SW480 (cell line): ENCODE measurements at regions not wholly inside any gene's neighbourhood (a gene's known extent, or its start where the extent isn't known, plus 50 kb on each side); places are given as distances from the start of the nearest gene placed in this dataset.
"Not testable (repeated sequence)": the region's sequence is repeated elsewhere in the genome, so short reads cannot be mapped to it uniquely, and the experiment has no call there.

ENCODE experiments used
- DNase-seq: peaks from one replicate; pipeline ENCODE4 v3.0.0-alpha.2; 2016; ENCODE audit warnings: low spot score

DNA sequence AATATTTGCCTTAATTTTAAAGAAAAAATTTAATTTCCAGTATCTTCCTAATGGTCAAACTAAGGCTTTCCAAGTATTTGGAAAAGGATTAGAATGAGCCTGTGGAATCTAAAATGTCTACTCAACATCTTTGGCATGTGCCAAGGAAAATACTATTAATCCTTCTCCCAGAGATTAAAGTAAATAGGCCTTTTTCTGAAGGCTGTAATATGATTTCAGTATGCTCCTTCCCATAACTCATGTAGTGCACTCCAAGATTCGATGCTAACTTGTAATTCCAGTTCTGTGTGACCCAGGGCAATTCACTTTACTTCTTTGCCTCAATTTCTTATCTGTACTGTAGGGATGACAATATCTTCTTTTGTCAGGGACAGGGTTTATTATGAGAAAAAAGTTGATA lies 196.9 kb downstream of the ZIC5 start:
- no peak for DNase-seq

DNA sequence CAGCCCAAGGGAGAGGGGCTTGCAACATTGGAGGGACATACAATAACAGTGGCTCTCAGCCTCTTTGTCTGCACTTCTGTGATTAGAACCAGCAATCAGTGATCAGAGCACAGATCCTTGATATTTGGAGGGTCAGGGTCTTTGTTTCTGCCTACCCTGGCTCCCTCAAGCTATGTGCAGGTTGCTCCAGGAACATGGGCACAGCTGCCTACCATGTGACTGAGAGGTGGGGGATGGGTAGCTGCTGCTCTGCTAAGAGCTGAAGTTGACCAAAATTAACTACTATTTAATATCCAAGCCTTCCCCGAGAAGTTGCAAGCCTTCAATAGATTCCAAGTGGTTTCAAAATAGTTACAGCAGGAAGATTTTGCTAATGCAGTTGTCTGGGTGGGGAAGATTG lies 202.6 kb downstream of the ZIC5 start:
- DNase-seq, result no peak

DNA sequence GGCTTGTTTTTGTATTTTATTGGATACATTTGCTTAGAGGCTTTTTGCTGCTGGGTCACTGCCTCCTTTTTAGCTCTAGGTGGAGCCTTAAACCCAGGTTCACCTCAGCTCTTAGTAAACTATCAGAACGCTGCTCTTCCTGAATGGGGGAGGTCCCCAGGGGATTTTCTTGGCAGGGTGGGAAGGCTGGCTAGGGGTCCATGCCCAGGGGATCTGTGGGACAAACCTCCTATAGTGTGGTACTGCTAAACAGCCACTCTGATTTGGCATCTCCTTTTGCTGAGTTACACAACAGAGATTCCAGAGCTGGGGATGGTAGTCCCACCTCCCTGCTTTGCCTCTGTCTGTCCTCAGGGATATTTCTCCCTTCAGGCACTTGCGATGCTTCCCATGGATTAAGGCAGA lies 204.9 kb downstream of the ZIC5 start:
- DNase-seq, result peak; percentile 17

DNA sequence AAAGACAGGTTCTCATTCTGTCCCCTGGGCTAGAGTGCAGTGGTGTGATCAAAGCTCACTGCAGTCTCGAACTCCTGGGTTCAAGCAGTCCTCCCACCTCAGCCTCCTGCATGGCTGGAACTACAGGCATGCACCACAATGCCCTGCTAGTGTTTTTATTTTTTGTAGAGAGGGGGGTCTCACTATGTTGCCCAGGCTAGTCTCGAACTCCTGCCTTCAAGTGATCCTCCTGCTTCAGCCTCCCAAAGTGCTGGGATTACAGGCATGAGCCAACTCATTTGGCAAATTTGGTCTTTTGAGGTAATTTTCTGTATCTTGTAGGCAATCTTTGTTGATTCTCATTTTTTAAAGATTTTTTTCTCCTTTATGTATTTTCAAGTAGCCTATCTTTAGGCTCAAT lies 205.7 kb downstream of the ZIC5 start:
- no peak for DNase-seq

DNA sequence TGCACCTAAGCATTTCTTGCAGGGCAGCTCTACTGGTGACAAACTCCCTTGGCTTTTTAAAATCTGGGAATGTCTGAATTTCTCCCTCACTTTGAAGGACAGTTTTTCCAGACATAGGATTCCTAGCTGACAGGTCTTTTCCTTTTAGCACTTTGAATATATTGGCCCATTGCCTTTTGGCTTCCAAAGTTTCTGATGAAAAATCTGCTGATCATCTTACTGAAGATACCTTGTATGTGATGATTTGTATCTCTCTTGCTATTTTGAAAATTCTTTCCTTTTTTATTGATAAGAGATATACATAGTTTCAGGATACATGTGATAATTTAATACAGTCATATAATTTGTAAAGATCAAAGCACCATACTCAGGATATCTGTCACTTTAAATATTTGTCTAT lies 211.1 kb downstream of the ZIC5 start:
- DNase-seq, result no peak

DNA sequence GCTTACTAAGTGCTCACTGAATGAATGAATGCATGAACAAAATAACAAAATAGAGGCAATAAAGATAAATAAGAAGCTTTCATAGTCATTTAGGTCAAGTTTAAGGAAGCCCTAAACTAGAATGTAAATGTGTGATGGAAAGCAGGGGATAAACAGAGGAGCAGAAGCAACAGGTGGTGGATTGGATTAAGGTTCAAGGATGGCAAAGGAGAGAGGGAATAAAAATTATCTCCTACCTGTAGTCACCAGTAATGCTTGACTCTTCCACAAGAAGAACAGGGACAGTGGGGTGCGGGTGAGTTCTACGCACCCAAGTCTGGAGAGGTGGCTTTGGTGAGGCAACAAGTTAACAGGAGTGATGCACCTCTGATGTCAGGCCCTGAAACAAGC lies 212.4 kb downstream of the ZIC5 start:
- DNase-seq, result no peak

DNA sequence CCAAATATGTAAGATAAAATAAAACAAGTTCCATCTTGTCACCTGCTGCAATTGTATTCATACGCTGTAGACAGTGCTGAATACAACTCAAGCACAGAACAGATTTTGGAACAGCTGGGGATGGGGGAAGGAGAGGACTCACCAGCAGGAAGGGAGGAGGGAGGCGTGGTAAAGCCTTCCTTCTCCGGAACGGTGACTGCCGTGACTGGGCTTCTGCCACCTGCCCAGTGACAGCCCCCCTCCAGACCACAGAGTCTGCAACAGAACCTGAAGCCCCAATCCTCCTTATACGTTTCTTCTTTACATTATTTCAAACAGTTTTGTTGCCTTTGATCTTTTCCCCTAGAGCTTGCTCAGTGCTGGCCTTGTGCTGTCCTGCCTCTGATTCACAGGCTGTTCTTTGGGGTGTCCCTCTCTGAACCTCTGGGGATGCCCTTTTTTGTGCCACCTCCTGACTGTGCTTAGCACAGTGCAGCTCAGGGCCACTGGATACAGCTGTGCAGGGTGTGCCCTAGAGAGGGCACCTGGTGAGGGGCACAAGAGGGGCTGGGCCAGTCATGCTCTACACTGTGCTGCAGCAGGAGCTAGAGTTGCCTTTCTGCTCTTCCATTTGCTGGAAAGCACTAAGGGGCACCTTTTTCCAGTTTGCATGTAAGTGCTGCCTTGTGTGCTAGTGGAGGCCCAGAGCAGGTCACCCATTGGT lies 213.0 kb downstream of the ZIC5 start:
- DNase-seq, result no peak

DNA sequence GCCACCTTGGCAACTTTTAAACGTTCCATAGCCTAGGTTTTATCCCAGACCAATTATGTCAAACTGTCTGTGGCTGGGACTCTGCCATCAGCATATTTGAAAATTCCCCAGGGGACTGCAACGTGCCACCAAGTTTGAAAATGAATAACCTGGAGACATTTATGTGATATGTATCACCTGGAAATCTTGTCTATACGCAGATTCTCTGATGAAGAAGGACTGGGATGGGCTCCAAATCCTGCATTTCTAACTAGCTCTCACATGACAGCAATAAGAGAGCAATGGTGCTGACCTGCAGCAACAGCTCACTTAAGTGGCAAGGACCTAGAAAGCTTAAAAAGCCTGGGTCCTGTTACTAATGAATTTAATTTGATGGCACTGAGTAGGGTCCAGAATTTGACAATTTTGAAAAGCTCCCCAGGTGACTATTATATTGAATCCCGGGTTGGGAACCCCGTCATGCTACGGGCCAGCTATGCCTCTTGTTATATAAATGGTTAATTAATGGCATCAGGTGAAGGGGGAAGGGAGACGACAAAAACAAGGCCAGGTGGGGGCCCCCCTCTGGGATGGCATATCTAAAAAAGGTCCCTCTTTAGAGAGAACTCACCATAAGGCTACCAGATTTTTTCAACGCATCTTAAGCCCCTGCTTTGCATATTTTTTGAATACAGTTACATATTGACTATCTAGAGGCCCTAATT lies 213.7 kb downstream of the ZIC5 start:
- no peak for DNase-seq

DNA sequence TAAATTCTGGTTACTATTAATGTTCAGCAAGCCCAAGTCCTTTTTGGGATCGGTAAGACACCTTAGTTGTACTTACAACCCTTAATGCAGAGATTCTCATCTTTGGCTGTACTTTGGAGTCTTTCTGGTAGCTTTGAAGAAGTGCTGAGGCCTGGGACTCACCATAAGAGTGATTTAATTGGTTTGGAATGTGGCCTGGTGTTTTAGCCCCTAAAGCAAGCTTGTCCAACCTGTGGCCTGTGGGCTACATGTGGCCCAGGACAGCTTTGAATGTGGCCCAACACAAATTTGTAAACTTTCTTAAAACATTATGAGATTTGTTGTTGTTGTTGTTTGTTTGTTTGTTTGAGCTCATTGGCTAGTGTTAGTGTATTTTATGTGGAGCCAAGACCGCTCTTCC lies 215.3 kb downstream of the ZIC5 start:
- DNase-seq, result peak; percentile 6

DNA sequence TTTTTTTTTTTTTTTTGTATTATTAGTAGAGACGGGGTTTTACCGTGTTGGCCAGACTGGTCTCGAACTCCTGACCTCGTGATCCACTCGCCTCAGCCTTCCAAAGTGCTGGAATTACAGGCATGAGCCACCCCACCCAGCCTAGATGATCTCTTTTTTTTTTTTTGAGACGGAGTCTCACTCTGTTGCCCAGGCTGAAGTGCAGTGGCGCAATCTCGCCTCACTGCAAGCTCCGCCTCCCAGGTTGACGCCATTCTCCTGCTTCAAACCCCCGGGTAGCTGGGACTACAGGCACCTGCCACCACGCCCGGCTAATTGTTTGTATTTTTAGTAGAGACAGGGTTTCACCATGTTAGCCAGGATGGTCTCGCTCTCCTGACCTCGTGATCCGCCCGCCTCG lies 216.8 kb downstream of the ZIC5 start:
- DNase-seq, result not testable (repeated sequence)

DNA sequence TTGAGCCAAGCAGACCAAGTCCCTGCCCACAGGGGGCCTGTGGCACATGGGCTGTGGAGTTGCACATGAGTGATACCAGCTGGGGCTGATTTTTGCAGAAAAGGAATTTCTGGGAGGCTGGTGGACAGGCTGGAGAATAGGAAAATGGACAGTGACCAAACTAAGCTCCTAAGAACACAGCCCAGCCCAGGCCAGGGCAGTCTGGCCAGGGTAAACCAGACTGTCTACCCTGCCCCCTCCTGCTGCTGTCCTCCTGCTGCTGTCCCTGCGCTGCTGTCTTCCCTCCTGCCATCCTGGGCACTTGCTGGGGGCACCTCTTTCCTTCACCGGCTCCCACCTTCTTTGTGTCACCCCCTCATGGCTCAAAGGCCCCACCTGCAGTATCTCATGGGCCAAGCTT lies 219.2 kb downstream of the ZIC5 start:
- DNase-seq, result no peak

DNA sequence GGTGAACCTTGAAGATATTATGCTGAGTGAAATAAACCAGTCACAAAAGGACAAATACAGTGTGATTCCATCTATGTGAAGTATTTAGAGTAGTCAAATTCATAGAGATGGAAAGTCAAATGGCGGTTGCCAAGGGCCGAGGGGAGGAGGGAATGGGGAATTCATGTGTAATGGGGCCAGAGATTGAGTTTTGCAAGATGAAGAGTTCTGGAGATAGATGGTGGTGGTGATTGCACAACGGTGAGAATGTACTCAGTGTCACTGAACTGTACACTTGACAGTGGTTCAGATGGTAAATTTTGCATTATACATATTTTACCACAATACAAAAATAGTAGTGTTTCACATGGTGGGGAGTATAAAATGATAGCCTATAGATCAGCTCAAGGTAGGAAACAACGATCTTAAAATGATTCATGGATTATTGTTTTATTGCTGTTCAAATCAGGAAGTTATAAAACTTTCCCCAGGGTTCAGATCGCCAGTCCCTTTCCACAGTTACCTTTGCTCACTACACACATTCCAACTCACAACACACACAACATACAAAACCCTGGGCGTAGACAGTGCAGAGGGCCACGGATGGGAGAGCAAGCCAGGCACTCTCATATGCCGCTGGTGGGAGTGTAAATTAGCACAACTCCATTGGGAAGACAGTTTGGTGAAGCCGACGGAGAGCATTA lies 219.9 kb downstream of the ZIC5 start:
- no peak for DNase-seq

DNA sequence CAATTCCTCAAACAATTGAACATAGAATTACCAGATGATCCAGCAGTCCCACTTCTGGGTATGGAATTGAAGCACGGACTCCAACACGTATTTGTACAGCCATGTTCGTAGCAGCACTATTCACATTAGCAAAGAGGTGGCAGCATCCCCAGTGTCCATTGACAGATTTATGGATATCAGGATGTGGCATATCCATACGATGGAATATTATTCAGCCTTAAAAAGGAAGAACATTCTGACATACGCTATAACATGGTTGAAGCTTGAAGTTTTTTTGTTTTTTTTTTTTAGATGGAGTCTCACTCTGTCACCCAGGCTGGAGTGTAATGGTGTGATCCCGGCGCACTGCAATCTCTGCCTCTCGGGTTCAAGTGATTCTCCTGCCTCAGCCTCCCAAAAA lies 220.6 kb downstream of the ZIC5 start:
- DNase-seq, result no peak

DNA sequence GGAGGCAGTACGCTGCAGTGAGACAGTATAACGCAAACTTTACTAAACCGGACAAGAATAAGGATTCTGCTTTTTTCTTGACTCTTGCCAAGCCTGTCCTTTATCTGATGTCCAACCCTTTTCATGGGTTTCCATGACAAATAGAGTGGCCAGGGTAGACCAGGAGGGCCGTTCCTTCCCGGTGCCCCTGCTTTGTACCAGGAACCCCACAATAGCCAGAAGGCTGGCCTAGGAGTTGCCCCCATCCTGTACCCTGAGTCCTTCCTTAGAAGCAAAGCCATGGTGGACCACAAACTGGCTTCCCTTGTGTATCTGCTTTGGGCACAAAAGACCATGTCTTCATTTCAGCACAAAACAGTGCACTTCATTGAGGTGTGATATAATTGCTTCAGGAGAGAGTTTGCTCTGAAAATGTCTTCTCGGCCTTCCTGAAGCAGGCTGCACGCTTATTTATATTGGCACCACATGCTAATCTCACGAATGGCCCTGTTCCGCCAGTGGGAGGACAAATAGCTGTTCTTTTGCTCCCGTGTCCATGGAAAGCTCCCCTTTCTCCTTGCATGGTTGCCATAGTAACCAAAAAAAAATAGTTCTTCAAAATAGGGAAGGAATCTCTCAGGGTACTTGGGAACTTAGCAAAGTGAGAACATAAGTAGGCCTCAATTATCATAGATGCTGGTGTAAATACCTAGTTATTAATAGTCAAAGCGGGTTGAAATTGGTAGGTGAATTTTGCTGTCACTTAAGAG lies 222.1 kb downstream of the ZIC5 start:
- DNase-seq, result no peak

DNA sequence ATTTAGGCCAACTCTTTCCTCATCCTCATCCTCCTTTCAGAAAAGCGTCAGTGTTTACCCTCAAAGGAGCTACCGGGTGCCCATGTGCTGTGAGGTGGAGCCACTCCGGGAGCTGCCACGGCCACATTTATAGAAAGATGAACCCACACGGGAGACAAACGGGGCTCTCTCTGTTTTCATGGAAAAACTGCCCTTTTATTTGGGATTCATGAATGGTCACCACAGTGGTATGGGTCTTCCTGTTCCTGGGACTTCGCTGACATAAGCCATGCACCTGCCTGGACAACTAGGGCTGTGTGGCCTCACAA lies 224.2 kb downstream of the ZIC5 start:
- no peak for DNase-seq

DNA sequence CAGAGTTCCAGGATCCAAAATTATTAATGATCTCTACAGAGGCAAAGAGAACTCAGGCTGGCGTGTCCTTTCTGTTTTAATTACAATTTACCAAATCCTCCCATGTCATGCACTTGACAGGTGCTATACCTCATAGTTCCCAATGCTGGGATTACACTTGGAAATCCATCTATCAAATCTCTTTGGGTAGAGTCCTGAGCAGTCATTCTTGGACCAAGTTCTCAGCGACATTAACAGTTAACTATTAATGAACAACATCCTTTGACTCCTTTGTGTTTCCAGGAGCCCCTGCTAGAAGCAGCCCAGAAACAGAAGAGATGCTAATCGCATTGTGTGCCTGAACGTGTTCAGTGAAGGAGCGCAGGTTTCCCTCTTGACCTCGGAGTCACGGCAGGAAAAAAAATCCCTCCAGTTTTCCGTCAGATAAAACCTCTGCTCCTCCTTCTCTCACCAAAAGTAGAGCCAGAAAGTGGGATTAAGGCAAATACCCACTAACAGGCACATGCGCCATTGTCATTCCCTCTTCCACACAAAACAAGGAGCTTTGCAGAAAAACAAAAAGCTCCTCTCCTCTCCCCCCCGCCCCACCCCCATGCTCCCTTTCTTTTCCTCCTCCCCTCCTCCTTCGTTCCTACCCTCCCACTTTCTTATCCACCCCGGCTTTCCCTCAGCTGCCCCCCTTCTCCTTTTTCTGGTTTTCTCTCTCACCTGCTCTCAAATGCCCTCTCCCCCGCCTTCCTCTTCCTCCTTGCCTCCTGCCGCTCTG lies 224.7 kb downstream of the ZIC5 start:
- no peak for DNase-seq

DNA sequence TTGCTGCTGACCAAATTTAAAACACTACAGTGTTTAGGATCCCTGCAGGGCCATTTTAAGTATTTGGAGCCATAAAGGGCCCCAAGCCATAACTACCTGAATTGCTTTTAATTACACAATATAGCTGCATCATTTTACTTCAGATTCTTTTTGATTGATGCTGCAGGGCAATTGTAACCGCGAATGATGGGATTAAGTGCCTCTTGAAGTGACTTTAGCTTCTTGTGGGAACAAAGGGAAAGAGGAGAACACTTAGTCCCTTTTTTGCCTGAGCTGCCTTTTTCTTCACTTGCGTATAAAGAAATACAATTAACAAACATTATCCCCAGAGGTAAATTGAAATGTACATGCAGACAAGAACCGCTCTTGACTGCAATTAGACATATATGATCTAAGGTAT lies 228.5 kb downstream of the ZIC5 start:
- DNase-seq, result no peak

DNA sequence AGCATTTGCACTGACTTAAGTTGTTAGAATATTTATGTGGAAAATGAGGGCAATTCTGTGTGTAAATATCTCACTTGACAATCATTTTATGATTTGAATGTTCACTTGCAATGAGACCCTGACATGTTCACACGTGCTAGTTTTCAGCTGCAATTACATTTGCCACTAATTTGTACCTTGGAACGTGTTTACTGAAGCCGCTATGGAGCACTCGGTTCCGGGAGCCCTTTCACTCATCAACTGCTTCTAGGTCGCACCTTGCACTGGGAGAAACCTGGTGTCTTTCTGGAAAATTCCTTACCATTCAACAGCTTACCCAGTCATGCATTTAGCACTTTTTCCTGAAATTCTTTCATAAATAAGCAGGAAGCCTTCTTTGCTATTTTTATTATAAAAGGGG lies 229.6 kb downstream of the ZIC5 start:
- no peak for DNase-seq

DNA sequence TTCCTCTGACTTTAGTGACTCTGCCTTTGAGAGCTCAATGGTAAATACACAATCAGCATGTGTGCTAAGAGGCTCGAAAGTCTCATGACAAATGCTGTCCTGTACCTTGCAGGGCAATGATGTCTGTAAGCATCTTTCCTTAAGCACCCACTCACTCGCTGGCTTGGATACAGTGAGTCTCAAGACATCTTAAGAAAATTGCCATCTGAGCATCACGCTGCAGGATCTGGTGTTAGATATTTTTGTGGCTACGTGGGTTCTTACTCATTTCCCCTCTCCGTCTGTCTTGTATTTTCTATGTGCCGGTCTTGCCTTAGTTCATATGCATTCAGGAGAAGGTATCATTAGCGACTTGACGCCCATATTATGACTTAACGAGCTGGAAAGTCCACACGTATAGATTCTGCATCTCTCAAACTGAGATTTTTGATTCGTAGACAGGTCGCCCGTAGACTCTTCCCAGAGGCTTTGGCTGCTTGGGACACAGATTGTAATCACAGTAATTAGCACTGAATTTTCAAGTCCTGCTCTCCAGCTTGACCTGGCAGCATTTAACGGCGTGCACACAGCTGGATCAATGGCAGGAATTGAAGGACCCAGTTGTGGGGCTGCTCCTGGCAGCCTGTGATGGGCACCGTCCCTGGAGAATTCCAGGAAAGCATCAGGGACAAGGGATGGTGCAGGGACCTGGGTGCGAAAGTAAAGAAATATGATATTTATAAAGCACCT lies 231.2 kb downstream of the ZIC5 start:
- no peak for DNase-seq

DNA sequence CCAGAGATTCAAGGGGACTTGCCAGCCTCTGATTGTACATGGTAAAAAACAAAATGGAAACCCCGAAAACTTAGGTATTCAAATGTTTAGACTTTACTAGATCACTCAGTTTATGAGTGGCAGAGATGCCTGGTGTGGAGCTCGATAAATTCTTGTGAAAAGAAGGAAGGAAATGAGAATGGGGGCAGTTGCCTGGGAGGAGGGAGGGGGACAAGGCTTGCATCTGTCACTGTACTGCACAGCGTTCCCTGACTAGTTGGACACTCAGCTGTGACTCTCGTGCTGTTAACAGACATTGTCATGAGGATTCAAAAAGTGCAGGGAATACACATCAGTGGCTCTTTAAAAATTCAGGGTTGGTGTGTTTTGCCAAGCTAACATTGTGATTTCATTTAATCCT lies 232.9 kb downstream of the ZIC5 start:
- DNase-seq, result no peak

DNA sequence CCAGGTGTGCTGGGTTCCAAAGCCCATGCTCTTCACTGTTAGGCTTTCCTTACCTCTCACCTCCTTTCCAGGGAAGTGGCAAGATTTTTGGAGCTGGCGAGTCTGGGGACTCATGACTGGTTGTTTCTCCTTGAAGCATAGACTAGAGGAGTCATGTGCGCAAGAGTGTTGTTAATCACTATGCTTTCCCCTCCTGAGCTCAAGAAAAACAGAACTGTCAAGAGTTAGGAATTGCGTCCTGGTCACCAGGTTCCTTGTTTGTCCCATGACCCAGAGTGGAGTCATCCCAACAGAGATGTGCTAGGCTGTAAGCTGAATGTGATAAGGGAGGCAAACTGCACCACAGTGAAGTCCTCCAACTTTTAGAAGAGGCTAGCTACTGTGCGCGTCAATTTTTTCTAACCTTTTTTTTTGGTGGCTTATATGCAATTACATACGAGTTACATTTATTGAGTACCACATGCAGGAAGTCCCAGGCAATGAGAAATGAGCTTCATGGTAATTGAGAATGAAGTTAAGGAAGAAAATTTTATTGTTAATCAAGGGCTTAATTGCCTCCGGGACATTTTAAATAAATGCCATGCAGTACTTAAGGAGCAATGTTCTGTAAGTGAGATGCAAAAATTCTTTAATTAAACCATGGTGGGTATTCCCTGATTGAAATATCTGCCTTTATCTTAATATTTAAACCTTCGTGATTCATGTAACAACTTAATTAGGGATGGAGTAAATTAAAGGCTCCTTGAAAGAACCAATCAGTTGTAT lies 233.9 kb downstream of the ZIC5 start:
- DNase-seq, result no peak
